CD4-positive, alpha-beta T cell treated with Interleukin-4 for 1 hour (primary cell): ENCODE measurements at regions not wholly inside any gene's neighbourhood (a gene's known extent, or its start where the extent isn't known, plus 50 kb on each side); places are given as distances from the start of the nearest gene placed in this dataset.

Experiments used
- DNase-seq, 2 donors: peaks; one replicate each; pipeline ENCODE4 v3.0.0-alpha.2; 2020 to 2022

DNA sequence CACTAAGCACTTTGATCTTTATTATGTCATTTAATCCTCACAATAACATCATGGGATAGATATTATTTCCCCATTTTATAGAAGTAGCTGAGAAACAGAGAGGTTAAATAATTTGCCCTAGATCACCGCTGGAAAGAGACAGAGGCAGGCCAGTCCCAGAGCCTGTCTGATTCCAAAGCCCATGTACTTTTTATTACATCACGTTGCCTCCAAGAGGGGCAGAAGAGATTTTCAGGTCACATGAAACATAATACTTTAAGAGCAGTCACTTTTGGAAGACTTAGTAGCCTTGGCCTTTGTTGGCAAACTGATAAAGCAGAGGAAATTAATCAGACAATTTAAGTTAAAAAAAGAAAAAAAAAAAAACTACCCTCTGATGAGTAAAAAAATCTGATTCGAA, 200.2 kb upstream of the ARHGAP20 start:
- no peak for DNase-seq

DNA sequence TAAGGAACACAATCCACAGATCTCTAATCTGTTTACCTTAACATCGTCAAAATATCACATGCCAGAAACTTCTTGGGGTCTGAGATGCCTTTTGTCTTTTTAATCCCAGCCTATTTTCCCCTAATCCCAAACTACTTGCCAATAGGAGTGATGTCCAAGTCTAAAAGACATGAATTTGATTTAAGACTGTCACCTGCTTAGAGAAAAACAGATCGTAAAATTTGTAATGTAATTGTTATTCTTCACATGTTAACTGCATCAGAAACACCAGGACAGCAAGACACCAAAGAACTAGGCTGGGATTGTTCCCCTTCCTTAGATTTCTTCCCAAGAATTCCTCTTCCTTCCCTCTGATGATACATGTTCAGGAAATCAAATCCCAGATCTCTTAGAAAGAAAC, 198.1 kb upstream of the ARHGAP20 start:
- no peak for DNase-seq

DNA sequence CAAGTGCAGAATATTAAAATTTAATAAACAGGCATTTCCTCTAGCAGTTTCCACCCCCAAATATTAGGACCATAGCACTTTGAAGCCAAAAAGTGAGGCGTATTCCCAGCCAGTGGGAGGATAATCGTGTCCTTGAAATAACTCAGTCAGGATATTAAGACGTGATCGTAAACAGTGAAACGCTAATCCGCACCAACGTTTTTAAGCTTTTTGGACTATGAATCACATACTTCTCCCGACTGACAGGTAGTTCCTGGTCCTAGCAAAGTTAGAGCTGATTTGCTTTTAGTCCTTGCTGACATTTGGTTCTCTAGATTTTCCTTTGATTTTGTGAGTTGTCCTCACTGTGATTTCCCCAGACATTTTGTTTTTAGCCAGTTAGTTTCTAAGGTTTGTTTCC, 197.1 kb upstream of the ARHGAP20 start:
- DNase-seq: no peak

DNA sequence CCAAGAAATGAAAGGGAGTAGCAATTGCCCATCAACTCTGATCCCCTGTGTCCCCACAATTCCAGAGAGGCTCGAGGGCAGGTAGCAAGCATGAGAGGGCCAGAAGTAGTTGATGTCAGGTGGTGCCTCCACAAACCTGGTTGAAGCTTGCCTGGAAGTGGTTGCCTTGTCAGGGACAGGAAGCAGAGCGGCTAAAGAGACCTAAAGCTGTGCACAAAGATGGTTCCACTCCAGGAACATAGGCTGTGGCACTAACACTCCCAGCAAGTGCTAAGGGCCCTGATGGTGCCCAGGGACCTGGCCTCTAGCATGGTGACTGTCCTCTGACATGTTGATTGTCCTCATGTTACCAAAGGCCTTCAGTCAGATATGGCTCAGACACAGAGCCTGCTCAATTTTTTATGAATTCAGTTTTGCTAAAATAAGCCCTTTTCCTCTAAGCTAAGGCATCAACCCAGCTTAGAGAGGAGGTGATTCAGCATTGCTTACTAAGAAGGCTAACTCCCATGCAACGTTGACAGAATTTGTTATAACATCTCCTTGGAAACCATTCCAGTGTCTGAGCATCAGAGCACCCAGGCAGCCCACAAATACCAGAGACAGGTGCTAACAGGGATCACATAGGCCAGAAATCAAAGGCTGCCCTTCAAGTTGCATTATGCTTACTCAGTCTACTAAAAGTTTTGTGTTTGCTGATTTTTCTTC, 196.3 kb upstream of the ARHGAP20 start:
- no peak for DNase-seq

DNA sequence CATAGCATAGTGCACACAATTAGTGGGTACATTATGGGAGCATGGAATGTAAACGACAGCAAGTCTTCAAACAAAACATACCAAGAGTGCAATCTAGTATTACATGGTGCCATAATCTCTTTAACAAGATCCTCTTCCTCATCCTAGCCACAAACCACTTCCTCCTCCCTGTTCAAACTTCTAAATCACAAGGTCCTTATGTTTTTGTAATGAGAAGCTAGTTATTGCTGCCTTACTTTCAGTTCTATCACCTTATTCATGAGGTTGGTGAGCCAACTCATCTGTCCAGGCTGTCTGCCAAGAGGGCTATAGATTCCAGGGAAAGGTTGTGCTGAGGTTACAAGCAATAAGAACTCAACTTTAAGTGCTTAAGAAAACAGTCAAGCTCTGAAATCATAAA, 195.4 kb upstream of the ARHGAP20 start:
- peak; percentile 22 to 36 for DNase-seq

DNA sequence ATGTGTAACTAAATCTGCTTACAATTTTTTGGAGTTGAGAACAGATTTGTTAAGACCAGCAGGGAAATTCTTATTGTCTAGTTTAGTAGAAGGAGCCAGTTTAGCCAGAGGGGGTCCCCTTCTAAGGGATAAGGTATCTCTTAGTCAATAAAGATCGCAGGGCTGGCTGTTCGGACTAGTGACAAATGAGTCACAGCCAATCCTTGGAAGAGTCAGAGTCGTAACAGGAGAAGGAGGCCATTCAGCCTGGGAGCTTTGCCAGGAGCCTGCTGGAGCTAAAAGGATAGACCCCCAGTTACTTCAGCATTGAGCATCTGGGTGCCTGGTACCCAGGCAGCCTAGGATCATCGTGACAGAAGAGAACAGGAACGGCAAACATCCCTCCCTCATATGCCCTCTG, 191.6 kb upstream of the ARHGAP20 start:
- no peak for DNase-seq

DNA sequence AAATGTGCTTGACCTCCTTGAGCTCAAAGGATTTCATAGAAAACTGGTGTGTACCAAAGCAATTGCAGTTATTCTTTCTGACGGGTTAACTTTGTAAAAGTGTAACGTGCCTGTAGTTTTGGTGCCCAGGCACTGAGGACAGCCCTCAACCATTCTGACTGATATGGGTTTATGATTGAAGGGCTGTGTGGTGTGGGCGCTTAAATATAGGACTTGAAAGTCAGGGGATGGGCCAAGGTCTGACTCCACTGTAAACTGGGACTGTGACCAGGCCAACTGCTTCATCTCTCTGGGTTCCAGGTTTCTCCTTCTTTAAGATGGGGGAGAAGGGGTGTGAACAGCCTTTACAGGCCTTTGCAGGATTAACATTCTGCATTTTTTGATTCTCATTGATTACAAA, 191.1 kb upstream of the ARHGAP20 start:
- DNase-seq: no peak

DNA sequence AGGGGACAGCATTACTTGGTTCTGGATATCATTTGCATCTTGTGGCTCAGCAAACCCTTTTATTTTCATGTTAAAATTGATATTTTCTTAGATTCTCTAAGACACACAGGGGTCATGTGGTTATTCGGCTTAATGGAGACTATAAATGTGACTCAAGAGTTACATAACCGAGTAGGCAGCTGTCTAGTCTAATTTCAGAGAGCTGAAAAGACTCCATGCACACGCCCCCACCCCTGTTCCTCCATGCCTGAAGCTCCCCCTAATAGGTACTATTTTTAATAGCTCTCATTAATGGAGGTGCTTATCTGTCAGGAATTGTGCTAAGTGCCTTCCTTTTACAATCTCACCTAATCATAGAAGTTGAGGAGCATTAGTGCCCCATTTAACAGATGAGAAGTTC, 189.2 kb upstream of the ARHGAP20 start:
- DNase-seq: no peak

DNA sequence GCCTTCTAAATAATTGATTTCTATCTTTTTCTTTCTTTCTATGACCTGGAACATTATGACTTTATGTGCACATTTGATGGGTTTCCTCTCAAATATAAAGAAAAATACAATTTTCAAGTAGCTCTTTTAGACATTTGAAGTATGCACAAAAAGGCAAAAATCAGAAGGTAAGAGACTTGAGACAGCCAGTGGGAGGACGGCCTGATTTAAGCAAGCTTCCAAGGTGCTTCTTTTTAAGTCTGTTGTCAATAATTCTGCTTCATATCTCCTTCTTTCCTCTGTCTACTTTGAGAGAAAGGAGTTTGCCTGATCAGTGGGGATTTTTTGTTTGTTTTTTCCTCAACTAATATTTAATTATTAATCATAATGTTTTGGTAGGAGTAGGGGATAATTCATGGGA, 188.2 kb upstream of the ARHGAP20 start:
- no peak for DNase-seq

DNA sequence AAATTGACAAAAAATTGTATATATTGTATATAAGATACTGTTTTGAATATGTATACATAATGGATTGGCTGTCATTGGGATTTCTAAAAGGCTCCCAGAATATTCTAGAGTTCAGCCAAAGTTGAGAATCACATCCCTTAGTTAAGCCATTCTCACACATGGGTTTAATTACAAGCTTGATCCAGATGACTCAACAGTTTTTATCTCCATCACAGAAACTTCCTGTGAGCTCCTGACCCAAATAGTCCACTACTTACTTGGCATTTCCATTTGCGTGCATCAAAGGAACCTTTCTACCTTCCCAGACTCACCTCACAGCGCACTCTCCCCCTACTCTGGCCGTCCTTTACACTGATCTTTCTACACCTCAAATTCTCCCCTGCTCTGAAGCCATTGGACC, 184.8 kb upstream of the ARHGAP20 start:
- DNase-seq: no peak

DNA sequence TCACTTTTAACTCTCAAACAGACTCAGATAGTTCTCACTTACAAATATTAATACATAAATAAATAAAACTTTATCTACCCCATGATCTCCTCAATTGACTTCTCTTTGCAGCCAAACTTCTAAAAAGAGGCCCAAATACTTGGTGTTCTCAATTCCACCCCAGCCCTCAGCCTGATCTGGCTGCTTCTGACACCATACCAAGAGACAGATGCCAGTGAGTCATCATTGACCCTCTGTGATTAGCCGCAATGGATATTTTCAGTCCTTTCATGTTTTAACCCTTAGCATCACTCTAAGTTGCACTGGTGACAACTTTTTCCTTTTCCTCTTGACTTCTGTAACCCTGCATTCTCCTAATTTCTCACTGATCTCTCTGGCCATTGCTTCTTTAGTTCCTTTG, 184.1 kb upstream of the ARHGAP20 start:
- no peak for DNase-seq

DNA sequence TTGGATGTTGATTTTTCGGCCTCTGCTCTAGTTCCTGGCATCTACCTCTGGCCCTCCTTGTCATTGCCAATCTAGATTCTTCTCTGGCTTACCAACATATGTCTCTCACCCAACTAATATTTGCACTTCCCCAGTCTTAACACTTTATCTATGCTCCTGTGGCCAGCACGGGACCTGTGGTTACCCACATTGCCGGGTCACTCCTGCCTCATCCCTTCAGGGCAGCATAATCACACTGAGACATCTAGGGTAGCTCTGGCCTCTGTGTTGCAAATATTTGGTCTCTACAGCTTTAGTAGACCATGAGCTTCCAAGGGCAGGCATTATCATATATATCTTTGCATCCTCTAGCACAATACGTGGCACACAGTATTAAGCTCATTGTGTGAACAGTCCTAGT, 182.0 kb upstream of the ARHGAP20 start:
- DNase-seq: no peak

DNA sequence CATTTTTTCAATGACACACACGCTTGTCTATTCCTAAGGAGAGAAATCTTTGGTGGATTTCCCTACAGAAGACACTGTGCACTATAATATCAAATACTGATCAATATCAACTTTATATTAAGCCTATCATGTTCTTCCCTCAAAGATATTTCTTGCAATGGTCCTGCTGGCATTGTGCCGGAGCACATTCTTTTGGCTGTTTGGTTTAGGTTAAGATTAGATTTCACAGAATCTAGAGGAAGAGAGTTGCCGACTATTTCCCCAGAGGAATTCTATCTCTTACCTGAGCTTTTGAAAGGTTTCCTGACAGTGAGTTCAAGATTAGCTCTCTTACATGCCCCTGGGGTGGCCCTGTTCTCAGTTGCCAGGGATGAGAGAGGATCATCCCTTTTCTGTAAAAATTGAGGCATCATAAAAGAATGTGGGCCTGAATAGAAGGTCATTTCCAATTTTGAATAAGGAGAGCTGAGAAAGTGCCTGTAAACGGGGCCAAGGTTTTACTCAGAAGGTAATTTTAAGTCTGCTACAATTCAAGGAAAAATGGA, 180.6 kb upstream of the ARHGAP20 start:
- DNase-seq: no peak

DNA sequence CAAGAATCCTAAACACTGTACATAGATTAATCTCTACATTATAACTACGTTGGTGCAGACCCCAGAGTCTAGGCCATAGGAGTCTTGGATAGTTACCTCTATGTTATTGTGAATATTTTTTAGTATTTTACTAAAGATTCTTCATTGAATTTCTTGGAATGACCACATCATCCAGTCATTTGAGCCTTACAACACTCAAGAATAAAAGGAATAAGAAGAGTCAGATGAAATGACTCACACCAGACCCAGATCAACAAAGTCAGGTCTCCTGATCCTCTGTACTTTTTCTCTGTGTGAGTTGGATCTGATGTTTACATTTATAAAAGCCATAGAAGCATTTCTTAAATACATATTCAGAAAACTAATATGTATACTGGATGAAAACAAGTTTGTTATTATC, 179.2 kb upstream of the ARHGAP20 start:
- DNase-seq: no peak

DNA sequence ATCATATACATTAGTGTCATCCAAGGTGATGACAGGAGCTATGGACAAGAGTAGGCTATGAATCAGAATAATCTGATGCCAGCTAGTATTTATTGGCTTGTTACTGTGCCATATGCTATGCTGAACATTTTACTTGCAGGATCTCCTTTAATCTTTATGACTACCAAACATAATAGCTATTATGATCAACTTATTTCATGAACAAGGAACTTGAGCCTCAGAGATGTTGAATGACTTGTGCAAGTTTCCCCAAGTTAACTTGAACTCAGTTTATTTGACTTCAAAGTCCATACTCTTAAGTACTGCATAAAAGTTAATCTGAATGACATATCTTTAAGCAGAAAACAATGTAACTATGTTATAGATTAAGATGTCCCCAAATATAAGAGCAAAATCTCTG, 178.8 kb upstream of the ARHGAP20 start:
- no peak for DNase-seq

DNA sequence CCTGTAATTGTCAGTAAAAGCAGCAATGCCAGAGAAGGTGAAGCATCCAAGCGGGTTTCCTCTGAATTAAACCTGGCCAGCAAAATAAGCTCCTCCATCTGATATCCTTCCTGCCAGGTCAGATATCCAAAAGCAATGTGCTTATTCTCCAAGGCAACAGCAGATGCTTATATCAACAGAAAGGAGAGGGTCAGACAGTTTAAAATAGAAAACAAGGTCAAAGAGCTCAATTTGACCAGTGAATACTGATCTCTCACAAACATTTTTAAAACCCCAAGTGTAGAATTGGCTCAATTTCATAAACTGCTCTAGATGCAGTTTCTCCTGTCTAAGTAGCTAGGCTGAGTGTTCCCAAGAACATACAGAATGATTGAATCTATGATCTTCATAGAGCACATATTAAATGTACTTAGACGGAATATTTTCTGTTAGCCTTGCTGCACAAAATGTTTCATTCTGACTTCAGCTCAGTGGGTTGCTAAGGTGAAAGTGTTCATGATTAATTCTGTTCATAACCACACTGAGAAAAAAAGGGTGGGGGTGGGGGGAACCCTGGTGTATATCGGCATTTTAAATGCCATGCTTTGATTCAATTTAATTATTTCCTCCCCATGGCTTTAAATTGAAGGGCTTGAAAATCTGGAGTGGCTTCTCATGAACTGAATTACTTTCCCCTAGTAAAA, 174.2 kb upstream of the ARHGAP20 start:
- DNase-seq: no peak

DNA sequence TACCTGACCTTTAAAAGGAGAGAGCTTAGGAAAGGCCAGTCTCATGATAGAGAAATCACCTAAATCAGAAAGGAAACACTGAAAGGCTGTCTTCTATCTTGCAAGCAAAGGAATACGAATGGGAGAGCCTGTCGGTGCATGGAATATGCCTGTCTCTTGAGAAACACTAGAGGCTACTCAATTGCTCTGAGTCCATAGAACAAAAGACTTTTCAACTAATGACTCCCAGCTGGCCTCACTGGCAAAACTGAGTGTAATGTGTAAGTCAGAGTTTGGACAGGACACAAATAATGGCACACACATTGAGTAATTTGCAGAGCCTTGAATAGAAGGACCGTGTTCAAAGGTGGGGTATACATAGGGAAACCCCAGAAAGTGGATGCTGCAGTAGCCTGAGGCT, 171.0 kb upstream of the ARHGAP20 start:
- no peak for DNase-seq

DNA sequence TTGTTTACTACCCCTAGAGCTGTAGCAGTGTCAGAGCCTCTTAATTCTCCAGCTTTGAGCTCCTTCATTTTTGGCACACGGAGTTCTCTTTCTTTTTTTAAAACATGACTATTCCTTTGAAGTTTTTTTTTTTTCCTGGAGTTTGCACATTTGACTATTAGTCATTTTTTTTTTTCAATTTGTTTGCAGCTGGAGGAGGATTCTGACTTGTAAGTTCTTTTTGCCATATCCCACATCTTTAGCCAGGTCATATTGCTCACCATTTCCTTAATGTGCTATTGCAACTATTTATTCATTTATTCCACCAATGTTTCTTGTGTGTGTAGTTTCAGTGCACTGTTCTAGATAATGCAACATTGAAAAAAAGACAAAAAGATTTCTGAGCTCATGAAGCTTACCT, 166.3 kb upstream of the ARHGAP20 start:
- no peak for DNase-seq

DNA sequence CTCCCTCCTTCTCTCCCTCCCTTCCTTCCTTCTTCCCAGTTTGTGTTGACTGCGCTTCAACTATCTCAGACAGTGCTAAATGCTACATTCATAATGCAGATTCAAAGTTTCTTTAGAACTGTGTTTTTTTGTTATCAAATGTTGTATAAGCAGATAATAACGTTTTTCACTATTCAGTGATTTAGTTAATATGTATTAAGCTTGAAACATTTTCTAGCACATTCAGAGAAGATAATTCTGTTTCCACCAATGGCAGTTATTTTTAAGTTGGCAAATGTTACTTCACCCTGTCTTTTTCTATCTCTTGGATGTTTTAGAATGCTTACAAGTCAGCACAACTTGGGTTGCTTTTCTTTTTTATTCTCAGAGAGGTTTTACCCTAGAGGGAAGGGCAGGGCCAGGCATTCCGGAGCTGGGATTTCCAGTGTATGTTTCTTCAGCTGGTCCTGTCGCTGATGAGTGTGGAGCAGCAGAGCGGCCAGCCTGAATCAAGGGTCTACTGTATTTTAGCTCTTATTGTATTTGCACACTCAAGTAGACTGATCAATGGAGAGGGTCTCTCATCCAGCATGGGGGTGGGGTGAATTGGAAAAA, 162.3 kb upstream of the ARHGAP20 start:
- DNase-seq: no peak

DNA sequence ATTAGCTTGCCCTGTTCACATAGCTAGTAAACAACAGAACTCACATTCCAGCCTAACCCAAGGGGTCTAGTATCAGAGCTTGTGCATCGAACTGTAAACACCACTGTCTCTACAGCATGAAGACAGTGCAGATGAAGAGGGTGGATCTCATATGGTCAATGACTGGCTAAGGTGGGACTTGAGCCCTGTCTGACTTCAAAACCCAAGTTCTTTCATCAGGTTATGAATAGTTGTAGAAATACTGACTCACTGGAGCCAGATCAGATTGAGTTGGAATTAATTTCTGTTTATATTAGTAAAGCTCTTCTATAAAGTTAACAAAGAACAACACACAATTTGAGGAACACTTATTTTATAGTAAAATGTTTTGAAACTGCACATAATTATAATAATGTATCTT, 161.7 kb upstream of the ARHGAP20 start:
- no peak for DNase-seq

DNA sequence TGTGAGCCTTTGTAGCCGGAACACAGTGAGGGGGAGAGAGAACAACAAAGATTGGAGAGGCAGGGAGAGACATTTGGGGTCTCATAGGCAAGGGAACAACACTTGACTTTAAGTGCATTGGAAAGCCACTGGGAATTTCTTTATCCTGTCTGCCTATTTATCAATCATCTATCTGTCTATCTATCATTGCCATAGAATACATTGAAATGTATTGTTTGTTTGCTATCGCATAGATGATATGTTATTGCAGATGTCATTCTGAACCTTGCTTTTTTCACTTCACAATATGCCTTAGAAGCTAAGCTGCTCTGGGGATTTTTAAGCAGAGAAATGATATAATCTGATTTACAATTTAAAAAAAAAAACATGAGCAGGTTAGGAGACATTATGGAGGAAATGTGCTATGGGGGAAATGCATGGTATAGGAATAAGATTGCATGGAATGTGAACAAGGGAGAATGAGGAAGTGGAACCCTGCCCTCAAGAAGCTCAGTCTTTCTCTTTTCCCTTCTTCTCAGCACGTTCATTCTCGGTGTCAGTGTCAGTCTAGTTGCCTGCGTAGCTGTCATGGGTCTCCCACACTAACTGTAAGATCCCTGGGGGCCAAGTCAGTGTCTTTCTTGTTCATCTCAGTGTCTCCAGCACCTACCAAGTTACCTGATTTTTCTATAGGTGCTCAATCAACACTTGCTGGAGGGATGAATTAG, 158.7 kb upstream of the ARHGAP20 start:
- no peak for DNase-seq

DNA sequence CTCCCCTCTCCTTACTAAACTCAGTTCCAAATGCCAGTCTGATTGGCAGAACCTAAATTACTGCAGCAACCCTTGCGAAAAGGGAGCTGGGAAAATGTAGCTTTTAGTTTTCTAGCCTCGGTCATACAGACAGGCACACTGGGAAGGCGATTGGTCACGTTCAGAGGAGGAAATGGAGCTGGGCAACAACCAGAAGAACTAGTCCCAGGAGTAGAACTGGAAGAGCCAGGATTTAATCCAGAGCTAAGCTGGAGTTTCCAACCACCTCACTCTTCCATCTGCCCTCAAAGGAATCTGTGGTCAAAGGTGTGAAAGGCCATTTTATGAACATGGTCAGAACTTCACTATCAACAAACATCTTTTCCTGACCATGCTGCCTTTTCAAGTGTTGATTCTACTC, 155.7 kb upstream of the ARHGAP20 start:
- DNase-seq: no peak

DNA sequence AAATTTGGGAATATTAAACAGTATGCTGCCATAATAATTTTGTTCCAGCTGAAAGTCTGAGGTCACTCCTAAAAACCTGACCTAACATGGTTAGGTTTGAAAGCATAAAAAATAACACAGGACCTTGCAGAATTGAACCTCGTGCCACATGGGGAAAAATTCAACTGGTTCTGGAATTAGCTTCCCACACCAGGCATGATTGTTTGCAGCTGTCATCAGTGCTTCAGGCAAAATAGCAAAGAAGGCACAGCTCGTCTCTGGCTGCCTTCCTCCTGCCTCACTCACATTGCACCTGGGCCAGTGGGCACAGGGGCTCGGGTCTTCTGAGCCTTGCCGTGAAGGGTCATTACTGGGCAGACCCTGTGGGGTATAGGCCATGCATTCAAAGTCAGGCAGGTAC, 153.8 kb upstream of the ARHGAP20 start:
- no peak for DNase-seq

DNA sequence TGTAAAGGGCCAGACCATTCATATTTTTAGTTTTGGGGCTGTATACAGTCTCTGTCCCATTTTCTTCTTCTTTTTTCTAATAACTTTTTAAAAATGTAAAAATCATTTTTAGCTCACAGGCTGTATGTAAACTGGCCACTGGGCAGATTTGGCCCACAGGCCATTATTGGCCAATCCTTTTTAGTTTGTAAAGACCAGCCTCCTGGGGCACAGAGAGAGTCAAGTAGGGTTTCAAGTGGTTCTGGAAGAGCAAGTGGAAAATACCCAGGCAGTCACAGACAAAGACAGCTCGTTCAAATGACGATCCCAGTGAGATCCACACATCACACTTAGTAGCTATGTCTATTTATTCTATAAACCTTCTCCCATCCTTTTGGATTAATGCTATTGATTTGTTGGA, 150.2 kb upstream of the ARHGAP20 start:
- no peak for DNase-seq
